Superior temporal gyrus (tissue), 1 donor: ENCODE measurements at regions not wholly inside any gene's neighbourhood (a gene's known extent, or its start where the extent isn't known, plus 50 kb on each side); places are given as distances from the start of the nearest gene placed in this dataset.

Source experiments
- DNase-seq: peaks from one replicate; pipeline ENCODE4 v3.0.0-alpha.2; 2016; ENCODE audit errors: extremely low spot score

DNA sequence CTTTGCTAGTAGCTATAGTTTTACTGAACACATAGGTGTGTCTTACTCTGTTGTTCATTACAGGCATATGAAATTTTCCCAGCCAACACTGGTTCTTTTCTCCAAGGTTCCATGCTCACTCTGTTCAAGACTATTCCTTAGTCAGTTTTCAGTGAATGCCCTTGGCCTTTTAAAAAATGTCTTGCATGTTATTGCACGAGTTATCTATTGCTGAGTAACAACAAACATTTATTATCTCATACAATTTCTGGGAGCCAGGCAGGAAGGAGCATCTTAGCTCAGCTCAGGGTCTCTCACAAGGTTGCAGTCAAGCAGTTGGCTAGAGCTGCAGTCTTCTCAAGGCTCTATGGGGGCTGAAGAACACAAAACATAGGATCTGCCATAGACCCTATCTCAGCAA is 223.5 kb downstream of the BTG1 start:
- DNase-seq: no peak

GRCh38 chr12:91921555-91921954 is 224.1 kb downstream of the BTG1 start:
- no peak for DNase-seq

DNA sequence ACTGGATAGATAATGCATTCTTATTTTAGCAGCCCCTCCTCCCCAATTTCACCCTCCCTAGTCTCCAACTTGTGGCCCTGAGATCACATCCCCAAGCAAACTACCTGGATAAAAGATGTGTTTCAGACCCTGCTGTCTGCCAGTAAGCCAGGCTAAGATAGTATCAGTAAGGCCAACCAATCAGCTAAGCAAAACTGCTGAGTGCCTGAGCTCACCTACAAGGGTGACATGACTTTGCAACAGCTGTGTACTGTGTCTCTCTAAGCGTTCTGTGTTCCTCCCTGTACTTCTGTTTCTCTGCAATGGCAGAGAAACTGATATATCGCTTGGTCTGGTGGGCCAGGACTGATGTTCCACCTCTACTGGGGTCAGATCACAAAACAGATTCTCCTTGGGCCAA is 224.9 kb downstream of the BTG1 start:
- no peak for DNase-seq

GRCh38 chr12:91920276-91920675 is 225.4 kb downstream of the BTG1 start:
- no peak for DNase-seq

- DNase-seq: no peak
Measured at GRCh38 chr12:91918431-91918830, 227.2 kb downstream of the BTG1 start.

GRCh38 chr12:91914701-91915100 is 230.9 kb downstream of the BTG1 start:
- DNase-seq: no peak

DNA sequence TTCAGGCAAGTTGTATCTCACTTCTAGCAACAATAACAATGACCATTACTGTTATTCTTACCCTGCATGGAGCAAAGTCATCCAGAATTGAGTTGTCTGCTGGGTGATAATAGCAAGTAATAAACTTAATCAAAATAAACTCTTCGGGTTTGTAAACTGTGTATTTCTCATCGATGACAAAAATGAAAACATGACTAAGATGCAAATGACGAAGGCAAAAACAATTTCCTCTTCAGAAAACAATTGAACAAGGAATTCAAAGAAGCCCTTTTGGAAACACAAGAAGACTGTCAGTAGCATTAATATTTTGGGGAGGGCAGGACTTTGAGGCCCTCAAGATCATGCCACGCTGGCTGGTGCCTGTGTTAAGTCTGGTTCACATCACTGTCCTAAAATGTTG is 232.0 kb downstream of the BTG1 start:
- DNase-seq: no peak

GRCh38 chr12:91913124-91913523 is 232.5 kb downstream of the BTG1 start:
- DNase-seq: no peak

GRCh38 chr12:91912178-91912577 is 233.5 kb downstream of the BTG1 start:
- DNase-seq: no peak

GRCh38 chr12:91910871-91911388 is 234.7 kb downstream of the BTG1 start:
- no peak for DNase-seq

DNA sequence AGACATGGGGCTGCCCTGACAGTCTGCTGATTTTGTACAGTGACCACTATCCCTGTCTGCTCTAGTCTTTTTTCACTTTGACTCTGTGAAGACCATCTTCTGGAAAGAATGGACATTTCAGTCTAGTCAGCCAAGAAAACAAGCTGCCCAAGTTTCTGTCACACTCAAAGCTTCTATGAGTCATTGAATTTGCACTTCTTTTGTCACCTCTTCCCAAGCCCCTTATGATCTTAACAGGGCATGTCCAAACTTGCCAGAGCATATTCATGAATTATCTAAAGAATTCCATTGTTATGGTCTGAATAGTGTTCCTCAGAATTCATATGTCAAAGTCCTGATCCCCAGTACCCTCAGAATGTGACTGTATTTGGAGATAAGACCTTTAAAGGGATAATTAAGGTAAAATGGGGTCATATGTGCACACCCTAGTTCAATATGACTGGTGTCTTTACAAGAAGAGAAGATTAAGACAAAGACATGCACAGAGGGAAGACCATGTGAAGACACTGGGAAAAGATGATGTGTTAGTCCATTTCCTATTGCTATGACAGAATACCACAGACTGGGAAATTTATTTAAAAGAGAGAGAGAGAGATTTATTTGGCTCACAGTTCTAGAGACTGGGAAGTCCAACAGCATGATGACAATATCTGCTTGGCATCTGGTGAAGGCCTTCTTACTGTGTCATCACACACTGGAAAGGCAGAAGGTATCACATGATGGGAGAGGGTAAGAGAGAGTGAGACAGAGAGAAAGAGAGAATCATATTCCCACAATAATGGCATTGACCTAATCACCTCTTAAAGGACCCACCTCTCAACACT is 242.6 kb downstream of the BTG1 start:
- no peak for DNase-seq

DNA sequence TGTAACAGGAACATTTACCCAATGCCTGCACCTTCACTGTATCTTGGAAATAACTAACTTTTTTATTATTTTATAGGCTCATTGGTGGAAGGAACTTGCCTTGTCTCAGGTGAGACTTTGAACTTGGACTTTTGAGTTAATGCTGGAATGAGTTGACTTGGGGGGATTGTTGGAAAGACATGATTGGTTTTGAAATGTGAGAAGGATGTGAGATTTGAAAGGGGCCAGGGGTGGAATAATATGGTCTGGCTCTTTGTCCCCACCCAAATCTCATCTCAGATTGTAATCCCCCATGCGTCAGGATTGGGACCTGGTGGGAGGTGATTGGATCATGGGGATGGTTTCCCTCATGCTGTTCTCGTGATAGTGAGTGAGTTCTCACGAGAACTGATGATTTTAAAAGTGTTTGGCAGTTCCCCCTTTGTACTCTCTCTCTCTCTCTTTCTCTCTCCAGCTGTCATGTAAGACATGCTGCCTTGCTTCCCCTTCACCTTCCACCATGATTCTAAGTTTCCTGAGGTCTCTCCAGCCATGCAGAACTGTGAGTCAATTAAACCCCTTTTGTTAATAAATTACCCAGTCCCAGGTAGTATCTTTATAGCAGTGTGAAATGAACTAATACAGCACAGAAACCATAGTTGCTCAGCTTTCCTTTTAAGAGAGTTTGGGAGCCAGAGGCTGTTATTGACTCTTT is 244.1 kb downstream of the BTG1 start:
- DNase-seq: no peak

GRCh38 chr12:91900971-91901370 is 244.7 kb downstream of the BTG1 start:
- no peak for DNase-seq

GRCh38 chr12:91899056-91899455 is 246.6 kb downstream of the BTG1 start:
- DNase-seq: no peak

- DNase-seq: no peak
Measured at GRCh38 chr12:91897025-91897515, 248.6 kb downstream of the BTG1 start.

DNA sequence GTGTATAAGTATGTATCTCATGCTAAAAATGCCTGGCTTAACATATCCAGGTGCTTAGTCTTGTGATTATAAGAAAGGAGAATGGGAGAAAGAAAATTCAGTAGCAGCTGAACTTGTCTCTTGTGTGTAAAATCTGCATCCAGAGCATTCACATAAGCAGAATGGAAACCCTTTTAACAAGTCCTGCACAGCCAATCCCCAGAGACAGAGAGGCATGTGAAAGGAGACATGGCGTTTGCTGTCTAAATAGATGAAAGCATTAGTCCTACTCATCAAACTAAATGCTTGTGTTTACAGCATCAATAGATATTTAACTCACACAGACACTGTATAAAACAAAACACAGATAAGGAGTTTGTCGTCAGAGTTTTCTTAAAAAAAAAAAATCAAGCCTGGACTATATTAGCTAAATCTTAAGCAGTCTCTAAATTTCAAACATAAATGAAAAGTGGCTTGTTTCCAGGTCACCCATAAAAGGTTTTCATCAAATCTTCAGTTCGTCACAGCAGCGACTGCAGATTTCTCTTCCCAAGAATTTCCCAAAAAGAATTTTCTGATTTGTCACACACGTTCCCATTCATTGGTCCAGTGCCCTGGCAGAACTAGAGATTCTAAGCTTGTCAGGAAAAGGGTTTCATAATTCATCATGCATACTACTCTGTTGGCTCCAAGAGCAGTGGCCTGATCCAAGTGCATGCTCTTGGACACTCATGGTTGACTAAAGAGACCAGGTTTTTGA is 249.2 kb downstream of the BTG1 start:
- no peak for DNase-seq

DNA sequence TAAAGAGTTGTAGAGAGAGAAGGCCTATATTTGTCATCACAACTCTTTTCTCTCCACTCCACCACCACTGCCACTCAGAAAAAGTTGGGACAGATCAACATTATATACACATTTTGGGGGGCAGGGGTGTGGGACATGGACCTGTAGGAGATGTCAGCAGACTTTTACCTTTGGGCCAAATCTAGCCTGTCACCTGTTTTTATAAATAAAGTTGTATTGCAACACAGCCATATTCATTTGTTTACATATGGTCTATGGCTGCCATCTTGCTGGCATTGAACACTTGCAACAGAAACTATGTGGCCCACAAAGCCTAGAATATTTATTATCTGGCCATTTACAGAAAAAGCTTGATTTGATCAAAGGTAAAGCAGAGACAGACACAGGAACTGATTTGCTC is 250.7 kb downstream of the BTG1 start:
- no peak for DNase-seq

GRCh38 chr12:91893476-91893875 is 252.2 kb downstream of the BTG1 start:
- DNase-seq: no peak

- DNase-seq: no peak
Measured at GRCh38 chr12:91892081-91892855, 253.4 kb downstream of the BTG1 start.

DNA sequence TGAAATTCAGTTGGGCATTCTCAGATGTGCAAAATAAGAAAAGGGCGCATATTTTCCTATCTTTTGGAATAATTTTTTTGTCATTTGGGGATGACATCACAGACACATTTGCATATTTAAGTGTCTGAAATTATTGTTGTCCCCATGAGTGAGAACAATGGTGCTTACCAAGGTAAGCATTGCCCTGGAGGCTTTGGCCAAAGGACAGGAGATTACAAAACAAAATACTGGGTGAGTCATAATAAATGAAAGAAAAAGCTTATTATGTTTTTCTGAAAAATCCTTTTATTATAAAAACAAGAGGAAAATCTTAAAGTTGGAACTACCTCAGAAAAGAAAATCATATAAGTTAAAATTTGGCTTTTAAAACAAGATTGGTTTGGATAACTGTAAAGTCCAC is 254.9 kb downstream of the BTG1 start:
- DNase-seq: no peak

GRCh38 chr12:91889910-91890309 is 255.7 kb downstream of the BTG1 start:
- DNase-seq: no peak
